ENCODE measurements at regions not wholly inside any gene's neighbourhood (a gene's known extent, or its start where the extent isn't known, plus 50 kb on each side); places are given as distances from the start of the nearest gene placed in this dataset.

DNA sequence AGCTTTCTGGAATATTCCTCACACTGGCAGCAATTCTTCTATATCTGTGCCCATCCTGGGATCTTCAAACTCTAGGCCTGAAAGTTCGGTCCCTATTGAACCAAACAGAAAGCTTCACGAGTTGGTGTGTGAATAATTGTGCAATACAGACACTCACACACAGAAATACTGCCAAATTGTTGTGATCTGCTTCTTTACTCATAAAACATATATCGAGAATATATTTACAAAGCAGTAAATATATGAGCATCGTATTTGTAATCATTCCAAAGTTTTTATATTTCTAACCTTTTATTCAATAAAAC lies 56.6 kb upstream of the BEX4 start:
- no peak for DNase-seq

- peak; percentile 7 to 34 for DNase-seq
Observed at GRCh38 chrX:103157496-103158316, 57.2 kb upstream of the BEX4 start.

DNA sequence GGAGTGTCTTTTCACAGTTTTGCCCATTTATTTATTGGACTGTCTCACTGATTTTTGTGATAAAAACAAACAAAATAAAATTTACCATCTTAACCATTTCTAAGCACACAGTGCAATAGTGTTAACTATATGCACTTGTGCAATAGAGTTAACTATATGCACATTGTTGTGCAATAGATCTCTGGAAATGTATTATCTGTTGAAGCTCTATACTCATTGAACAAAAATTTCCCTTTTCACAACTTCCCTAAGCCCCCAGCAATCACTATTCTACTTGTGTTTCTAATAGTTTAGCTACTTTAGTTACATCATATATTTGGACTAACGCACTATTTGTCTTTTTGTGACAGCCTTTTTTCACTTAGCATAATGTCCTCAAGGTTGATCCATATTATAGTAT lies 59.7 kb upstream of the BEX4 start:
- no peak for DNase-seq

DNA sequence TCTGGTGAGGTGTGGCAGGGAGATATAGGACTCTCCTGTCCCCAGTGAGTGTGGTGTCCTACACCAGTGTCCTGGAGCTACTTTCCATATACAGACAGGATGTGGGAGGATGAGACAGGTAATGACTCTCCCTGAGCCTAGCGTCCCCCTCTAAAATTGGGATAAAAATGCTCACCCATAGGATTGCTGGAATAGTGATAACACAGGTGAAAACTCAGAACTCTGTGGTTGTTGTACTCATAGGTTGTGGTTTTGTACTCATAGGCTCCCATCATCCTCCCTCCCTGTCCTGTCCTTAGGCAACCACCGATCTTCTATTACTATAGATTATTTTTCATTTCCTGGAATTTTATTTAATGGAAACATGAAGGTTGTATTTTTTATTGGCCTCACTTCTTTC lies 60.7 kb upstream of the NXF3 start:
- DNase-seq = no peak

GRCh38 chrX:103151799-103152198 lies 58.9 kb upstream of the NXF3 start:
- DNase-seq = no peak

GRCh38 chrX:103149652-103150051 lies 56.7 kb upstream of the NXF3 start:
- DNase-seq = no peak

- DNase-seq = no peak
Observed at GRCh38 chrX:103148075-103148474, 55.1 kb upstream of the NXF3 start.
